GM18868 (cell line): ENCODE measurements at regions not wholly inside any gene's neighbourhood (a gene's known extent, or its start where the extent isn't known, plus 50 kb on each side); places are given as distances from the start of the nearest gene placed in this dataset.
"Not testable (repeated sequence)": the region's sequence is repeated elsewhere in the genome, so short reads cannot be mapped to it uniquely, and the experiment has no call there.

Experiments used
- ATAC-seq: cut with Tn5 transposase; IDR thresholded peaks from one replicate; pipeline ENCODE4 v1.9.1; 2021; ENCODE audit warnings: mild to moderate bottlenecking, moderate library complexity; ENCODE audit not compliant: unreplicated experiment

DNA sequence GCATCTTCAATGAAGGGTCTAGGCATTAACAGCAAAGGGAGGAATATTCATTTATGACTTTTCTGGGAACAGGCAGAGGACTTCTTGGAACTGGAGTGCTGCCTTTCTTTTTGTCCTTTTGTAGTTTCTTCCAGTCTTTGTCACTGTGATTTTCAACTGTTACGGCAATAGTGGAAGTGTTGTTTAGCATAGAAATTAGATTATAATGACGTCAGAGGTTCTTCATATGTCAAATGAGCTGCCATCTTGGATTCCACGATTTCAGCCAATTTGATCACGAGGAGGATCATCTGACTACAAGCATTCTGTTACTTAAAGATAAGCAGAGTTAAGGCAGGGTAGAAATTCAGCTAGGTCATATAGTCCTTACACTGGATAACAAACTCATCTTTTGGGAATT, 239.0 kb downstream of the NEBL start:
- ATAC-seq: no peak

DNA sequence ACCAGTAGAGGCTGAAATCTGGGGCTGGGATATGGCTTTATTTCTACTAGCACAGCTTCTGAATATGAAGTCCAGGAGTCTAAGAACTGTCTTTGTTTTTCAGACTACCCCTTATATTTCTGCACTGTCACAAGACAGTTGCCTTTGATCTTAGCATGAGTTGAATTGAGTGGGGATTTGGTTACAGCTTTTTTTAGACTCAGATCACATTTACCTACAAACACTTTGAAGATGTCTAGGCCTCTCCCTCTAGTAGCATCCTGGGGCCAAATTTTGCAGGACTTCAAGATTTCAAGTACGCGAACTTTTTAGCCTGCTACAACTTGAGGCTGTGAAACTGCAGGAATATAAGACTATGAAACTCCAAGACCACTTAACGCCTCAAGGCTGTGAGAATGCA, 240.2 kb downstream of the NEBL start:
- ATAC-seq: no peak

DNA sequence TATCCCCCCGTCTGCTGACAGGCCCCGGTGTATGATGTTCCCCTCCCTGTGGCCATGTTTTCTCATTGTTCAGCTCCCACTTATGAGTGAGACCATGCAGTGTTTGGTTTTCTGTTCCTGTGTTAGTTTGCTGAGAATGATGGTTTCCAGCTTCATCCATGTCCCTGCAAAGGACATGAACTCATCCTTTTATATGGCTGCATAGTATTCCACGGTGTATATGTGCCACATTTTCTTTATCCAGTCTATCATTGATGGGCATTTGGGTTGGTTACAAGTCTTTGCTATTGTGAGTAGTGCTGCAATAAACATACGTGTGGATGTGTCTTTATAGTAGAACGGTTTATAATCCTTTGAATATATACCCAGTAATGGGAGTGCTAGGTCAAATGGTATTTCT, 244.7 kb downstream of the NEBL start:
- not testable (repeated sequence) for ATAC-seq

DNA sequence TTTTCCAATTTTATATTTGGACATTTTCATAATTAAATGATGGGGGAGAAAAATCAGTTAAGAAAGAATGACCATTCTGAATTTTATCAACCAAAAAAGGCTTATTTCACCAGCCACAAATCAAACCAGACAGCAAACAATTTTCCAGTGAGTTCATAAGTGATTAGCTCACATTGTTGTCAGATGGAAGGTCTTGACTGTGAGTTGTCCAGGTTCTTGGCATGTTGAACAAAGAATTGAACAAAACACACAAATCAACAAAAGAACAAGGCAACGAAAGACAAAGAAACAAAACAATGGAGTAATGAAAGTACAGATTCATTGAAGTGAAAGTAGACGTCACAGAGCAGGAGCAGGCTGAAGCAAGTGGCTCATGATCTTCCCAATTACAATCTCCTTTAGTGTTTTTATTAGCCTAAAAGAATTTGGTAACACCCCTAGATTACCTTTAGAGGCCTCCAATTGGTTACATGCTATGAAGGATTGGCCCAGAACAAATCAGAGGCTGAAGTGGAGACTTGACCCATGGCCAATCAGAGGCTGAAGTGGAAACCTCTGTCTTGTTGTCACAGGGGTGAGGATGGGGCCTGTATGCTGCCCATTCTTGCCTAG, 248.7 kb downstream of the NEBL start:
- ATAC-seq: no peak

GRCh38 chr10:20647756-20648155, 249.4 kb downstream of the NEBL start:
- ATAC-seq: no peak

- no peak for ATAC-seq
These were observed 252.7 kb downstream of the NEBL start for GRCh38 chr10:20644421-20644820.

DNA sequence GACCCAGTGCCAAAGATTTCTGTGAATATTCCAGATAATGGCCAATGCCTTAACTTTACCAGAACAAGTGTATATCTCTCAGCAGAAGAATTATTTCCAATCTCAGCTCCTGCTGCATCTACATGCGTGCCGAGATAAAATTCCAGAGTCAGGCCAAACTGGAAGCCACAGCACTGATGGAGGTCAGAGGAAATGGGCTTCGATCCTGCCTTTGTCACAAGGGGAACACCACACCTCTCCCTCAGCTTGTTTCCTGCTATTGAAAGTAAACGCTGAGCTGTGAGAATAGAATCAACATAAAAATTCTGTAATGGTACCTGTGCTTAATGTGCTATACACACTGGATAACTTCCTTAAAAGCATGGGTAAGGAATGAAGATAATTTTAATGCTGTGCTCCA, 255.5 kb downstream of the NEBL start:
- ATAC-seq: no peak

- no peak for ATAC-seq
These were observed 261.5 kb downstream of the NEBL start for GRCh38 chr10:20635570-20635969.

DNA sequence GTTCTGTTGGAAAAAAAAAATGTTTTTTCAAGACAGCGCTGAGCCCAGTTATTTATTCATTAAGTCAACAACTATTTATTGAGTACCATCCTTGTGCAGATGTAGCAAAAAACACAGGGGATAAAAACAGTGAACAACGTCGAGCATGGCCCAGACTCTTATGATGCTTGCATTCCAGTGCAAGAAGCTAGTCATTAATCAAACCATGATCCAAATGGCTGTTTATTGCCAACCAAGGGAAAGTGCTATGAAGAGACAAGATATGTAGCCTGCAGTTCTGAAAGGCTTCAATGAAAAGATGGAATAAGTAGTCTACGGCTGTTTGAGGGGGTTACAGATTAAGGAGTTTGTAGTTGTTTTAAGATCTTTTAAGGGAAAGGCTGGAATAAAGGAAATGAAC, 262.3 kb downstream of the NEBL start:
- no peak for ATAC-seq

GRCh38 chr10:20633714-20634113, 263.4 kb downstream of the NEBL start:
- no peak for ATAC-seq

GRCh38 chr10:20632696-20633095, 264.4 kb downstream of the NEBL start:
- no peak for ATAC-seq

DNA sequence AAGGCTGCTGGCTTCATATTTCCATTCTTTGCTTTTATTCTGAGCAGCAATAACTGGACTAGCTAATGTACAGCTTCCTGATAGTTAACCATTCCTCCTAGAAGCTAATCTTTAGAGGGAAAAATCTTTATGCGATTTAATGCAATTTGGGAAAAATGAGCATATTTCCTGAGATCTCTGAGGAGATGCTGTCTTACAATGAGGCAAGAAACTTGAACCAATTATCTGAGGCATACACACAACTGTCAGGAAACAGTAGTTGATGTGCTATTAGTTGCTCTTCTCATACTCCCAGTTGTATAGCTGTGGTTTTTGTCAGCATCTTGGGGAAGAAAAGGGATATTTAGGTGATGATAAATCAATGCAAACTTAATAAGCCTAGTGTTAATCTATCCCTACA, 265.9 kb downstream of the NEBL start:
- ATAC-seq: no peak

DNA sequence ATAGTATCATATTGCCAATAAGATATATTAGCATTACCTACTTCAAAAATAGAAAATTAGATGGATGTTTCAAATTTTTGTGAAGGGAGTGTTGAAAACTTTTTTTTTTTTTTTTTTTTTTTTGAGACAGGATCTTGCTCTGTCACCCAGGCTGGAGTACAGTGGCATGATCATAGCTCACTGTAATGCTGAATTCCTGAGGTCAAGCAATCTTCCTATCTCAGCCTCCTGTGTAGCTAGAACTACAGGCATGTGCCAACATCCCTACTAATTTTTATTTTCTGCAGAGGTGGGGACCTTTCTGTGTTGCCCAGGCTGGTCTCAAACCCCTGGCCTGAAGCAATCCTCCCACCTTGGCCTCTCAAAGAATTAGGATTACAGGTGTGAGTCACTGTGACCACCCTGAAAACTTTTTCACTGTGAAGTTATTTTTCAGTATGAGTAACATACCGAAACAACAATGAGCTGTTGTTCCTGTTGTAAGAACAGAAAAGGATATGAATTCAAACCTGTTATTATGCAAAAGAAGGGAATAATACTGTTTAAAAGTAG, 266.9 kb downstream of the NEBL start:
- ATAC-seq: no peak

GRCh38 chr10:20627946-20628507, 269.1 kb downstream of the NEBL start:
- no peak for ATAC-seq

GRCh38 chr10:20627087-20627486, 270.0 kb downstream of the NEBL start:
- ATAC-seq: no peak

DNA sequence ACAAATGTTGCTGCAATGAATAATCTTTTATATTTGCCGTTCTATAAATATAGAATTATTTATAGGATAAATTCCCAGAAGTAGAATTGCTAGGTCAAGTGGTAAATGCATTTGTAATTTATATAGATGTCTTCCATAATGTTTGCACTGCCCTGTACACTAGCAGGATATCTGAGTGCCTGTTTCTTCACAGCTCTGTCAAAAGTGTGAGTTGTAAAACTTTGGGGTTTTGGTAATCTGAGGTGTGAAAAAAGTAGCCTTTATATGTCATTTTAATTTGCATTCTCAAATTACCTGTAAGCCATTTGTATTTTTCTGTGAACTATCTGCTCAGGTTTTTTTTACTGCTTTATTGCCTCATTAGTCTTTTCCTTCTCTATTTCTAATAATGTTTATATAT, 271.2 kb downstream of the NEBL start:
- no peak for ATAC-seq

- ATAC-seq: no peak
These were observed 272.5 kb downstream of the NEBL start for GRCh38 chr10:20624642-20625041.

- ATAC-seq: no peak
These were observed 273.6 kb downstream of the NEBL start for GRCh38 chr10:20623546-20623945.

DNA sequence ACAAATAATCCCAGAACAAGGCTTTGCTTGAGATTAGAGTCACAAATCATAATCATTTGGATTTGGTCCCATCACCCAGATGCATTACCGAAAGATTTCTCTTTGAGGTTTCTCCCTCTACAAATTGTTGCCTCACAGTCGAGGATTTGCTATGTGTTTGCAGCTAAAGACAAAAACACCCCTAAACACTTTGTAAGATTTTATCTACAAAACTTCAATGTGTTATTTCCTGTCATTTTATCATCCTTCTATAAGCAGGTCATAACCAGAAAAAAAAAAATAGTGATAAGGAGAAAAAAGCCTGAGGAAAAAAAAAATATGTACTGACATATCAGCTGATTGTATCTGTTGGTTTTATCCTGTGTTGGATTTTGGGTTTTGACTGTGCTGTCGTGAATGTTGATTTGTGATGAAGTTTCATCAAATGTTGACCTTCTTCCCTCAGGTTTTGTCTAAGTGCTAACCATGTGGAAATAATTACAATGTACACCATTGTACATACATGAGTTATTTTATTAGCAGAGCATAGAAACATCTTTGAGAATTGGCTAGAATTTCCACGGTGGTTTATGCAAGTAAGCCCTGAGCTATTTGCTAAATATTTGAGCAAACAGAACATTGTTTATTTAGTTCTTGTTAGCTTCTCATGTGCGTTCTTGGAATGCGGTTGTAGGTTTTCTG, 274.4 kb downstream of the NEBL start:
- no peak for ATAC-seq

GRCh38 chr10:20620981-20621380, 276.1 kb downstream of the NEBL start:
- ATAC-seq: no peak

- ATAC-seq: no peak
These were observed 279.0 kb downstream of the NEBL start for GRCh38 chr10:20618011-20618547.
